ENCODE measurements at regions not wholly inside any gene's neighbourhood (a gene's known extent, or its start where the extent isn't known, plus 50 kb on each side); places are given as distances from the start of the nearest gene placed in this dataset.
"Not testable (repeated sequence)": the region's sequence is repeated elsewhere in the genome, so short reads cannot be mapped to it uniquely, and the experiment has no call there.

DNA sequence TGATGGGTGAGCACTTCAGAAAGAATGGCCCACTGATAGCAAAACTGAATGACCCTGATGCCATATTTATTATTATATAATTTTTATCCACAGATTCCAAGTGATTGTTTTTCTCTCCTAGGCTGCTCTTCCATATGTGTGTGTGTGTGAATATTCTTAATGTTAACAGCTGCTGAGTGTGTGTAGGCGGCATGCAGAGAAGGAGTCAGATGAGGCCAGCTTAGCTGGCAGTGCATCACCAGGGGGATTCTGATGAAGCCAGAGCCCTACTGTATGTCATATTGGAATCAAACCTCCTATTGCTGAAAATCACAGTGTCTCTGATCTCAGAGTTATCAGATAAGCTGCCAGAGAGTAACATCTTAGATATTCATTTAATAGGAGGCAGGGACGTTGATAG, 177.1 kb downstream of the DMAC1 start:
- DNase-seq (ENCODE audit: low read depth) = no peak

DNA sequence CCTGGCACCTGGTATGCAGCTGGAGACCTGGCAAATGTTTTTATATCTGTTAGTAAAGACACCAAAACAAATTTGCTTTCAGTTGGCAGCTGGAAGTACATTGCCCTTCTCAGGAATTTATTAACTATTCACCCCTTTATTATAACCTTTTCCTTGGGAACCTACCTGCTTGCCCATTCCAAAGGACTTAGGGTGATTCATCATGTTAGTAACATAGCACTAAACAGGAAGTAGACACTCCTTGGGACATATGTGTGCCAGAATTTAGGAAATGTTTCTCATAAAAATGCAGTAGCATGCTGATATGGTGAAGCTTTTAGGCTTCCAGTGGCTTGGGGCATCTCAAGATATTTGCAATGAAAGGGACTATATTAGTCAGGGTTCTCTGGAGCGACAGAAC, 184.2 kb downstream of the DMAC1 start:
- no peak for DNase-seq (ENCODE audit: low read depth)

DNA sequence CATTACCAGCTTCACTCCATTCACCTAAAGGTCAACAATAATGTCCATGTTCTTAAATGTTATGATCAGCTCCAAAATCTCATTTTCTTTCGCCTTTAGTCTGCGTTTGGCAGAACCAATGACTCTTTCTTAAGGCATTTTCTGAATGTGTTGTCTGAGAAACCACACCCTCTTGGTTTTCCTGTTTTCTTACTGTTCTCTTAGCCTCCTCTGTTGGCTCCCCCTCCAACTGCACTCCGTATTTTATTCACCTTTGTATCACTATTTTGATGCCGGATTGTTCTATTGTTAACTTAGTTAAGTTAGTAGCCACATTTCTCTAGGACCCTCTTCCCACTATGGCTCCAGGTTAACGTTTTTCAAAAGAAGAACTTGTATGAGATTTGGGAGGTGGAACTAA, 185.6 kb downstream of the DMAC1 start:
- no peak for DNase-seq (ENCODE audit: low read depth)

DNA sequence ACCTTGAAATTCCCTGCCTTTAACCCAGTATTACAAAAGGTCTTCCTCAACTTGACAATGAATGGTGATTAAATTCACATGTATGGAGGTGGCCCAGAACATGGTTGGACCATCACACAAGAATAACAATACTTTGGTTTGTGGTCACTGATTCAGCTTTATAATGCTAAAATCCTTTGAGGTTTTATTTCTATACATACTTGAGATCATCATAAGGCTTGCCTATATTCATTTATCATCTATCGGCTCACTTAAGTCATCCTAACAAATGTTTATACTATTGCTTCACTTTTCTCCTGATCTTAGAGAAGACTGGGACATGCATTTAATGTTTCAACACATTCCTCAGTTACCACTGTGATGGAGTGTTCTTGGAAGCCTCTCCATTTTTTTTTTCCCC, 191.3 kb downstream of the DMAC1 start:
- DNase-seq (ENCODE audit: low read depth) = no peak

DNA sequence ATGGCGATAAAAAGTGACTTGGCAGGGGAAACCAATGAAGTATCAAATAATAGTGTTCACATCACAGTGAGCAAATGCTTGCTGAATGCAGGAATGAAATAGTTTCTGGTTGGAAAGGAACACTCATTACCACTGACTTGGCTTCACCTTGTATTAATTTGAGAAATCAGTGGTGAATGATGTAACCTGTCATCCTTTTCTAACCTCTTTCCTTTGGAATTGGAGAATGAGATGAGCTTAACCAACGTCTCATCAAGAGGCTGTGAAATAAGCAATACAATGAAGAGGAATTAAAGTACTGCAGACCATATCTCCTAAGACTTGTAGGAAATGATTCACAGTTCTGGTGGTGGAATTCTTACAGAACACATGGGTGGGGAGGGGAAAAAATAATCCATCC, 192.2 kb downstream of the DMAC1 start:
- no peak for DNase-seq (ENCODE audit: low read depth)

DNA sequence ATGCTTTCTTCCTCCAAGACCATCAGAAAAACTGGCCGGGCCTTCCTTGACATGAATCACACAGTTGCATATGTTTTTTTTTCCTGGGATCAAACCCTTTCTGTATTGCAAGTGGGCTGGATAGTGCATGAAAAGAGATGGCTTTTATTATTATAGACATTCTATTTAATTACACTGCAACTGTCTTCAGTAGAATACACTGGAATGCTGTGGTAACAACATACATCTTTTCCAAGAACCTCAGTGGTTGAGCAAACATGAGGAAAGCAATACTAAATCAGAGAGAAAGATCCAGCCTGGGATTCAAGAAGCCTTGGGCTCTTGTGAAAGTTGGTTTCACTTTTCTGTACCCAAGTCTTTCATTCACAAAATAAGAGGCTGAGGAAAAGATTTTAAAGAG, 193.0 kb downstream of the DMAC1 start:
- DNase-seq (ENCODE audit: low read depth) = no peak

DNA sequence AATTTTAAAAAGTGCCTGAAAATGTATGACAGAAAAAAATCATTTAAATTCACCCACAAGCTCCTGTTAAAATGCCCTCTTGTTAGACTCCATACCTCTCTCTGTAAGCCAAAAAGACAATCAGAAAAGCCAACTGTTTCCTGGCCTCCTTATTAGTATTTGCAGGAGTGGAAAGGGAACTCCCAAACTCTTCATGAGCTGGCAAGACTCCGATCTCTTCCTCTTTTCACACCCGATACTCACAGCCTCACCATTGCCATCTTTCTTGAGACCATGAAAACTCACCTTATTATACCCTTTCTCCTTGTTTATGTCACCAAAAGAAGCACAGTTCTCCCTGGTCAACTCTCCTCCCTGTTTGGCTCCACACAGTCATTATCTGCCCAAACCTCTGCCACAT, 197.8 kb downstream of the DMAC1 start:
- no peak for DNase-seq (ENCODE audit: low read depth)

DNA sequence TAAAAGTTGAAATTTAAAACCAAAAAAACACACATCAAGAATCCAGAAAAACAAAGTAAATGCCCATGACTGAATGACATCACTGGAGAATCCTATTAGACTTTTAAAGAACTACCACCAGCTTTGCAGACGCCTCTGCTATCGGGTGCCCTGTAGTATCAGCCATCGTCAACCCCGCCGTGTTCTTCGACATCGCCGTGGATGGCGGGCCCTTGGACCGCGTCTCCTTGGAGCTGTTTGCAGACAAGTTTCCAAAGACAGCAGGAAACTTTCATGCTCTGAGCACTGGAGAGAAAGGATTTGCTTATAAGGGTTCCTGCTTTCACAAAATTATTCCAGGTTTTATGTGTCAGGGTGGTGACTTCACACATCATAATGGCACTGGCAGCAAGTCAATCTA, 201.9 kb downstream of the DMAC1 start:
- DNase-seq (ENCODE audit: low read depth) = no peak

DNA sequence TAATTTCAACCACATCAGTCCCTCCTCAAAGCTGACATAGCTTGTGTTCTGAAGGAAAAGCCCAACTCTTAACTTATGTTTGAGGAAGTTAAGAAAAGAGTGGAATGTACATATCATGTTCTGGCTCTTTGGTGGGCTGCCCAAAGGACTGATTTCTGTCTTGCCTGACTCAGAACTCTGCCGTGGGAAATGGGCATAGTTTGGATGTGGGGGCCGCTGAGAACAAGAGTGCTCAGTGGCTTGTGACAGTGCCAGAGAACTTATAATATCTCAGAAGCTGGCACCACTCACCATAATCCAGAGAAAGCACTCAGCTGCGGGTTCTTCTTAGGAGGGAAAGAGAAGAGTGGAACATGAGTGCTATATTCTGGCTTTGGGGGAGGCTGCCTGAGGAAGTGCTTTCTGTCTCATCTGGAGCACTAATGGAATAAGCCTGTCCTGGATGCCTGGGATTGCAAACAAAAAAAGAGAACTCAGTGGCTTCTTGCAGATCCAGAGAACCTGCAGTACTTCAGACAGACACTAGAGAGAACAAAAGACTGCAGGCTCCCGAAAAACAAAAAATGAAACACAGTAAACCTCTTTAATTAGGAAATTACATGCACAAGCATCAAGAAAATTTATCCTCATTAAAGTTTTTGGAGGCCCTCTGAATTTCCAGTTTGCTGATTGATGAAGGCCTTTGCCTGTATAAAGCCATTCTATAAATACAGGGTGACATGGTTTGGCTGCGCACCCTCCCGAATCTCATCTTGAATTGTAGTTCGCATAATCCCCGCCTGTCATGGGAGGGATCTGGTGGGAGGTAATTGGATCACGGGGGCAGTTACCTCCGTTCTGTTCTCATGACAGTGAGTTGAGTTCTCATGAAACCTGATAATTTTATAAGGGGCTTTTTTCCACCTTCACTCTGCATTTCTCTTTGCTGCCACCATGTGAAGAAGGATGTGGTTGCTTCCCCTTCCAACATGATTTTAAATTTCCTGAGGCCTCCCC, 207.0 kb downstream of the DMAC1 start:
- DNase-seq (ENCODE audit: low read depth) = no peak

DNA sequence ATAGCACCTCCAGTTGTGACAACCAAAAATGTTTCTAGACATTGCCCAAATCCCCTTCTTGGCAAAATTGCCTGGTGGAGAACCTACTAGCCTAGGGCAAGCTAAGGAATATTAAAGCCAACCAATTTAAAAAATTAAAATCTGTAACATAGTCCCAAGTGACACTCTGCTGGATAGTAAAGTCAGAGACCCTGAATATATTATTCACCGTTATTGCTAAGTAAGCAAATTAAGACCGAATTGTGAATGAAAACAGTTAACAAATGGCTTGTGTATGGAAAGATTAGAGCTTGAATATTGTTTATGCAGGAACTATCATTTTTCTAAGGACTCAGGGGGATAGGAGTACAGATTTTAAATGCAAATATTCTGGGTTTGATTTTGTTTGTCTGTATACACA, 208.1 kb downstream of the DMAC1 start:
- no peak for DNase-seq (ENCODE audit: low read depth)

DNA sequence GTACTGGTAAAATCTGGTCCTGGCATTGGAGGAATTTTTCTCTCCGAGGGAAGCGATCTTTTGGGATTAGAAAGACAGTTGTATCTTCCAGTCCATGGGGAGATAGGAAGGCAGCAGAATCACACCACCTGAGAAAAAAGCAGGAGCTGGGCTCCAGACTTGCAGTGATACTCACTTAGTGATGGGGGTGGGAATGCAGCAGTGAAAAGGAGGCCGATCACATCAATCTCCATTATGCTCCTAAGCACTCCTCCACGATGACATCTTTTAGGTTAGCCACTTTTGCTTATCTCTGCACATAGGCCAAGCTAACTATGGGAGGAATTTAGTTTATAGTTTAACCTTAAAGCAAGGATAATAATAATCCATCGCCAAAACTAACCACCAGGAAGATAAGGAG, 219.0 kb downstream of the DMAC1 start:
- DNase-seq (ENCODE audit: low read depth) = no peak

DNA sequence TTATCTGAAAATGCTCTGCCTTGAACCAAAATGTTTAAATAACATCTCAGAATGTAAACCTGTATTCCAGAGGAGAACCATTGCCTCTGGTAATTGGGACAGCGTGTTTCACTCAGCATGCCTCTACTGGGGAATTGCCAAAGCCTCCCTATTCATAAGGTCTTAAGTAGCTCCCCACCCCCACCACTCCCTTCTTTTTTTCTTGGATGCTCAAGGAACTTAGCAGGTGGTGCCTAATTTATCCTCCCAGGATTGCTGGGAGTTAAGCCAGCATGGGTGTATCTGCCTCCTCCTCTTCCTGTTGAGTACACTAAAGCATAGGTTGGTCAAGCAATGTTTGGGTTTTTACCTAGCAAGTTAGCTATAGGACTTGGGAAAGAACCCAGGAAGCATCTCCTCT, 220.2 kb downstream of the DMAC1 start:
- no peak for DNase-seq (ENCODE audit: low read depth)

DNA sequence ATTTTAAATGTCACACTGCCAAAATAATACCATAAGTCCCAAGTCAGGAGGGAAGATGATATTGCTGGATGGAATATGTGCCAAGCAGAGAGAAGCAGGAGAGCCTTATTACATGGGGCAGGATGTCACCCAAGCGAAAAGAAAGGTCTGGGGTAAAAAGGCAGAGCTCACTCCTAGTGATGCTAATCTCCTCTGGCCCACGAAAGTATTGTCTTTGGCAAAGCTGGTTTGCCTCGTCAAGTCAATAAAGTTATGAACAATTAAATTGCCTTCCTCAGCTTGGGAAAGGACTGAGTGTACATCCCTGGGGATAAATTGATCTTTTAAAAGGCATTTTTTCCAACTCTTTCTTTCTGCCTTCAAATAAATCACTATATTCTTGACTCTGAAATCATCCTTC, 220.6 kb downstream of the DMAC1 start:
- no peak for DNase-seq (ENCODE audit: low read depth)

DNA sequence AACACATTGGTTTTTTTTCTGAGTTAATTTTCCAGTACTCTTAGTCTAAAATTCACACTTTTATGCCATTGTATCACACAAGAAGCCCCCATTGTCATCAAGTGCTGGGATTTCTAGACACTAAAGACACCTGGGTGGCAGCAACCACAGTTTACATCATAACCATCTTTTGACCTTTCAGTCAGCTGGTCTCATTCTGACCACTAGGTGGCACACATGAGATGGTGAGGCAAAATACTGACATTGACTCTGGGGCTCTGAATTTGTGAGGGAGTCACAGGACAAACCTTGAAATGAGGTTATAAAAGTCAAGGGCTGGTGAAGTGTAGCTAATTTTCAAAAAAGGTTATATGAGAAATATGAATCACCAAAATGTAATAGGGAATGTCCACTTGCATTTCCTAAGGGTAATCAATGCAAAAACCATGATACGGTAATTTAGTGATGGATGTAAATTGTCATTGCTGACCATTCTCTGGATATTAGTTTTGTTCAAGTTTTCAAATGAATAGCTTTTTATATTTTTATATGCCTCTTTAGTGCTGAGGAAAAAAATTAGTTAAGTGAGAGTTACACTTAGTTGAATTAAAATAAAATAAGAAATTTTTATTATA, 229.4 kb downstream of the DMAC1 start:
- DNase-seq (ENCODE audit: low read depth) = peak; percentile 1

DNA sequence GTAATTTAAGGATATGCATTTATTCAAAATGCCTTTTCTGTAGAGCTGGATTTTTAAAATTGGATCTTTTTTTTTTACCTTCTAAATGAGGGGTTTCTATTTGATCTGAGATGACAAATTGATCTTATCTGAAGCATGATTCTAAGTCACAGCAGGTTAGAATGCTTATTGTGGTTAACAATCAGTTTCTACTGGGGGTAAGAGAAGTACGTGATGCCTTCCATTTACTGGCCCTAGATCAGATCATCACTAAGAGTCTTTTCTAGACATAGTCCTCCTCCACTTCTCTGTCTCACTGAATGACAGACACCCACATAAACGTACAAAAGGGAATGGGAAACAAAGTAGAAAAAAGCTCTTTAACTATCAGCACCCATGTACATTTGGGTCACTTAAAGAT, 231.9 kb downstream of the DMAC1 start:
- no peak for DNase-seq (ENCODE audit: low read depth)

DNA sequence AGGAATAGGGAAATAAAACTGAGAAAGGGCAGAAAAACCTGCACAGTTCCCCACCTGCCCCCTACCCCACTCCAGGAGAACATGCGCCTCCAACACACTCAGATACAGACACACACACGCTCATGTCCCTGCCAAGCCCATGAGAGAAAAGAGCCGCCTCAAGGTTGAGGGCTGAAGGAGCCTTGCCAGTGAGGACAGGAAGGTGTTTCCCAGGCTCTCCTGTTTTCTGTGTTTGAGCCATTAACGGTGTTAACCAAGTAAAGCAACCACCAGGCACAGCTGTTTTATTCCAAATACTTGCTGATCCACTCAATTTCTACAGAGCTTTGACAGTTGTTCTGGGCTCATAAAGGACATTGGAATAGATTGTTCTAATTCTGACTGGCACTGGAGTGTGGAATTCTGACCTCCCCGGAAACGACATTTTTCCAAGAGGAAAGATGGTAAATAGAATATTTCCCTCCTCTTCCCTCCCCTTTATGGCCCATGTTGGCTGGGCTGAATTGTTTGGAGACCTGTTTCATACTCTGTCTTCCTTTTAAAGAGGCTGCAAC, 238.0 kb downstream of the DMAC1 start:
- no peak for DNase-seq (ENCODE audit: low read depth)

DNA sequence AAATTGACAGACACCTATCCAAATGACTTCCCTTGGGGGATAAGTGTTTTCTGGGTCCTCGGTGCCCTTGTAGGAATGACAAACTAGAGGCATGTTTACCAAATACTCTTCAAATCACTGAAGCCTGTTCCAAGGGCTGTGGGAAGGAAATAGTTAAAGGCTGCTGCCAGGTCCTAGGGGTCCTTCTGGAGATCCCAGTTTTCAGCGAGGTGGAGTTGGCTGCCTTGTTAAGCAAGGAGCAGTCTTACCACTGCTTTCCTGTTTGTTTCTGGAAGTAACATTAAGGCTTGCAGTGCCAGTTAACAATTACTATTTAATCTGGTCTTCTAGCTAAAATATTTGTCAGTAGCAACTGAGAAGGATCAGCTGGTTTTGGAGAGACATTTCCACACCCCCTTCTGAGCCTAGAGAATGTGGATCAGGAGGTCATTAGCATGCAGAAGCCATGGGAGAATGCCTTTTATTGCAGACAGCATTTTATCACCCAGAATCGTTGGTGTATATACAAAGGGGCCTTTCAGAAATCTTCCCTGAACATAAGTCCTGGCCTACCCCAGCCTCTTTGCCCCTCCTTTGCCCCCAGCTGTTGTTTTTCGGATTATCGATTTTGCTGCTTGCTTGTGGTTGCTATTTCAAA, 238.8 kb downstream of the DMAC1 start:
- no peak for DNase-seq (ENCODE audit: low read depth)

DNA sequence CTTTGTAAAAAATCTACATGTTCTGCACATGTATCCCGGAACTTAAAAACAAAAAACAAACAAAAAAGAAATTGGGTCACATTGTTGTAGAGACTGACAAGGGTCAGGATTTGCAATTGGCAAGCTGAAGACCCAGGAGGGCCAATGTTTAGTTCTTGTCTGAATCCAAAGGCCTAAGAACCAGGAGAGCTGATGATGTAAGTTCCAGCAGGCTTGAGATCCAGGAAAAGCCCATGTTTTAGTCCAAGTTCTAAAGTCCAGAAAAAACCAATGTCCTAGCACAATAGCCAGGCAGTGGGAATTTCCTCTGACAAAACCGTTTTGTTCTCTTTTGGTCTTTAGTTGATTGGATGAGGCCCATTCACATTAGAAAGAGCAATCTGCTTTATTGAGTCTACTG, 244.9 kb downstream of the DMAC1 start:
- DNase-seq (ENCODE audit: low read depth) = no peak

DNA sequence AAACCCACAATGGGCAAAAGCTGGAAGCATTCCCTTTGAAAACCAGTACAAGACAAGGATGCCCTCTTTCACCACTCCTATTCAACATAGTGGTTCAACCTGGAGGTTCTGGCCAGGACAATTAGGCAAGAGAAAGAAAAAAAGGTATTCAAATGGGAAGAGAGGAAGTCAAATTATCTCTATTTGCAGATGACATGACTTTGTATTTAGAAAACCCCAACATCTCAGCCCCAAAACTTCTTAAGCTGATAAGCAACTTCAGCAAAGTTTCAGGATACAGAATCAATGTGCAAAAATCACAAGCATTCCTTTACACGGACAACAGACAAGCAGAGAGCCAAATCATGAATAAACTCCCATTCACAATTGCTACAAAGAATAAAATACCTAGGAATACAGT, 246.9 kb downstream of the DMAC1 start:
- DNase-seq (ENCODE audit: low read depth) = not testable (repeated sequence)

DNA sequence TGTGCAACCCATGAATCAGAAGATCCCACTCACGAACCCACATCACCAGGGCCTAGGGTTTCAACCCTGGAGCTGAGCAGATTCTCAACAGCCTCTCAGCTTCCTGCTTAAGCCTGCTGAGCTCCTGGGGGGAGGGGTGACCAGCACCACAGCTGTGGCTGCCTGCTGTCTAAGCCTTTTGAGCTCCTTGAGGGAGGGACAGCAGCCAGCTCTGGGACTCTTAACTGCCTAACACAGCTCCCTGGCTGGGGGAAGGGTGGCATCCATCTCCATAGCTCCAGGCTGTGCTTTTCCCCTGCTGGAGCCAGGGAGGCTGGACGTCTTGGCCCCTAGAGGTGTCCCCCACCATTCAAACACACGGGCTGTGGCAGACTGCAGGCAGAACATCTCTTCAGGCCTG, 250.3 kb downstream of the DMAC1 start:
- DNase-seq (ENCODE audit: low read depth) = no peak

DNA sequence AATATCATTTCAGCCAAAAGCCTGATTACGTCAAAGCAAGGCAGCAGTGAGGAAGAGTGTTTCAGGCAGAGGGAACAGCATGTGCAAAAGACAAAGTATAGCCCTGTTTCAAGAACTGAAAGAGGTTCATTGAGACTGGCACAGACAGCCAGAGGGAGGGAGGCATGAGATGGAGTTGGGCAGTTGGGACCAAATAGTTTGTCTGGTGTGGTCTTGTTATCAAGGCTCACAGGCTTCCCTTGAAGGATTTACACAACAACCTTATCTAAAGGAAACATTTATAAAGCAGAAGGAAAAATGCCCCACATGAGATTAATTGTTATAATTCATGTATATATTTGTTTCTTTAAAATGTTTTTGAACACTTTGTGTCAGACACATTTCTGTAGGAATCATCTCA, 253.3 kb downstream of the DMAC1 start:
- DNase-seq (ENCODE audit: low read depth) = no peak

DNA sequence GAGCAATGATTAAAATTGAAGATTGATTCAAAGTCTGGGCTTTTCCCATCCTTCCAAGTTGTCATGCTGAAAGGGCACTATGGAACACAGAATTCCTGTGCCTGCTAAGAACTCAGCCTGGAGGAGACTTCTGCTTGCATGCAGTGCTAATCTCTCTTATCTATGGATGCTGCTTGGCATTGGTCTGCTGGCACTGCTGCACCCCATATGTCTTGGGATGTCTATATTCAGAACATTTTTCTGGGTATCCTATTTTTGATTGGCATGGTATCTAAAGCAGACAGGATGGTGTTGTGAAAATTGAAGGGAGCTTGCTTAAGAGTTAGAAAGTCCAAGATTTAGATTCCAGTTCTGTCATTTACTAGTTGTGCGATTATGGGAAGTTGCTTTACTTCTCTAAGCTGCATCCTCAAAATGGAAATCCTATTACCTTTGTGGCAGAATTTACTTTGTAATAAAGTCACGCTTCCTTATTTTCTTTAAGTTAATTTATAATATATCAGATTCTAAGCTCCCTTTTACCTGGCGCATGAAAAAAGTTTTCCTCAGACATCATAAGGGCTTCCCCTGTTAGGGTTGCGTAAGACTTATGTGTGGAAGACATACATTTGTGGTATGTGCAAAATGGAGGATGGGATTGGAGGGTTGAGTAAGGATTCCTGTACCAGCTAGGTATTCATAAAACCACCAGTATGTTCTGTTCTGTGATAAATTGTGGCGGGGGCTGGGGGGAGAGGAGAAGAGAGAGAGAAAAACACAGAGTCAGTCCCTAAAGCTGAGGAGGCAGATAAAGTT, 254.0 kb downstream of the DMAC1 start:
- DNase-seq (ENCODE audit: low read depth) = no peak

Data from T-helper 22 cell (primary cell).